ENCODE measurements at regions not wholly inside any gene's neighbourhood (a gene's known extent, or its start where the extent isn't known, plus 50 kb on each side); places are given as distances from the start of the nearest gene placed in this dataset.

DNA sequence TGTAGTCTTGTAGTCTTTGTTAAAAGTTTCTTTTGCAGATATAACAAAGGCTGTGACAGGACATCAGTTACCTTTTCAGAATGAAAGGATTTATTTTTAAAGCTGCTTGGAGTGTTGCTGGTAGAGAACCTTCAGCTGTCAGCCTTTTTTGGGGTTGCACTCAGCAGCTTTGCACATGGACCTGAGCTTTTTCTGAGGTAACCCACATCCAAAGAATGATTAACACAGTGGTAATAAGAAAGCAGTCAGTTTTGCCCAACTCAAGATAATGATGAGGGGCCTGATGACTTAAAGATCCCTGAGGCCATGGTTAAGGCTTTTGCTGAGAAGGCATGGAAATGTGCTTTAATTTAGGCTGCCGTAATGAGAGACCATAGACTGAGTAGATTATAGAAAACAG lies 1042.7 kb downstream of the PLOD2 start:
- TF ChIP-seq, protein P1, sequence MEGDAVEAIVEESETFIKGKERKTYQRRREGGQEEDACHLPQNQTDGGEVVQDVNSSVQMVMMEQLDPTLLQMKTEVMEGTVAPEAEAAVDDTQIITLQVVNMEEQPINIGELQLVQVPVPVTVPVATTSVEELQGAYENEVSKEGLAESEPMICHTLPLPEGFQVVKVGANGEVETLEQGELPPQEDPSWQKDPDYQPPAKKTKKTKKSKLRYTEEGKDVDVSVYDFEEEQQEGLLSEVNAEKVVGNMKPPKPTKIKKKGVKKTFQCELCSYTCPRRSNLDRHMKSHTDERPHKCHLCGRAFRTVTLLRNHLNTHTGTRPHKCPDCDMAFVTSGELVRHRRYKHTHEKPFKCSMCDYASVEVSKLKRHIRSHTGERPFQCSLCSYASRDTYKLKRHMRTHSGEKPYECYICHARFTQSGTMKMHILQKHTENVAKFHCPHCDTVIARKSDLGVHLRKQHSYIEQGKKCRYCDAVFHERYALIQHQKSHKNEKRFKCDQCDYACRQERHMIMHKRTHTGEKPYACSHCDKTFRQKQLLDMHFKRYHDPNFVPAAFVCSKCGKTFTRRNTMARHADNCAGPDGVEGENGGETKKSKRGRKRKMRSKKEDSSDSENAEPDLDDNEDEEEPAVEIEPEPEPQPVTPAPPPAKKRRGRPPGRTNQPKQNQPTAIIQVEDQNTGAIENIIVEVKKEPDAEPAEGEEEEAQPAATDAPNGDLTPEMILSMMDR (IDR thresholded peaks at IDR 0.05; ENCODE audit: low read depth, low read length, missing control alignments): no peak
- DNase-seq (ENCODE audit: extremely low read depth, low read depth): no peak
- H3K4me3 ChIP-seq (replicated peaks; ENCODE audit: low read depth, low read length): no peak overlapping the region

DNA sequence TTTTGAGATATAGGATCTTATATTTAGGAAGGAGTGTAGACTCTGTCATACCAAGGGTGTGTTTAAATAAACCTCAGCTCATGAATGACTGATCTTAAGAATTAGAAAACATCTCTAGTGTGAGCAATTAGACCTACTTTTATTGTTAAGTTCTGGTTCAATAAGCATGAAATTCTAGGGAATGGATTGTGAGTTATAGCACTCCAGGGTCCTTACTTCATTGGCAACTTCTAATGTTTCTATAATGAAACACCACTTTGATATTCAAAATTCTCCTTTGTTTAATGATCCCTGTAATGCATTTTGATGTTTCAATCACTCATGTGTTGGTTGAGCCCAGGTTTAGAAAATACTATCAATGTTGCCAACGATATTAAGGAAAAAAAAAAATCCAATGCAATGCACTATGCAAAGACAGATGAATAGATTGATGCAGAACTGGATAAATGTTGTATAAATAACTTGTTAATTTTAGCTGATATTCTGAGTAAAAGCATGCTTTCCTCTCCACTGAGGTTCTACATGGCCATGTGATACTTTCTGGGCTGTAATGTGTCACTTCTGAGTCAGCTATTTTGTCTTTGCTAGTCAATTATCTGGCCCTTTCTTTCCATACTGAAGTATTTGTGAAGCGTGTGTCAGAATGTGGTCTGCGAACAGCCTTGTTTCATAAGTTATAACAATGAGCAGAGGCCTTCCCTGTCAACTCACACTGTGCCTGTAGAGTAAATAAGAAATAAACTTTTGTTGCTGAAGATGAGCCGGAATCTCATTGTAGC lies 1035.9 kb downstream of the PLOD2 start:
- DNase-seq (ENCODE audit: extremely low read depth, low read depth): no peak
- TF ChIP-seq, protein P1 (IDR thresholded peaks at IDR 0.05; ENCODE audit: low read depth, low read length, missing control alignments): no peak
- H3K4me3 ChIP-seq (replicated peaks; ENCODE audit: low read depth, low read length): no peak overlapping the region

DNA sequence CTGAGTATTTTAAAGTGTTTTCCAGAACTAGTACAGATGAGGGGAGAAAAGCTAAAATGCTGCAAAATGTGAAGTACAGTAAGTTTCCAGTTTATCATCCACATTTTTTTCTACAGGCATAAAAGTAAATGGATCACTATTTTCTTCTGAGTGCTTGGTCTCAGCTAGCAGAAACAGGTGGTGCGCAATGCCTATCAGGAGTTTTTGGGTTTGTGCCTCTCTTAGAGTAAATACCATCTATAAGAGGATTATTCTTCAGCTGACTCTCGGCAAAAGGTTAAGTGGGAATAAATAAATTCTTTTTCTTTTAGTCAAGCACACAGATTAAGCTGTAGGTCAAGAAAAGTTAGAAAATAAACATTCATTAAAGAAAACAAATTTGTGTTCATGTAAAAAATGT lies 1027.7 kb downstream of the PLOD2 start:
- no peak for DNase-seq (ENCODE audit: extremely low read depth, low read depth)
- H3K4me3 ChIP-seq (replicated peaks; ENCODE audit: low read depth, low read length): no peak overlapping the region
- TF ChIP-seq, protein P1 (IDR thresholded peaks at IDR 0.05; ENCODE audit: low read depth, low read length, missing control alignments): no peak

DNA sequence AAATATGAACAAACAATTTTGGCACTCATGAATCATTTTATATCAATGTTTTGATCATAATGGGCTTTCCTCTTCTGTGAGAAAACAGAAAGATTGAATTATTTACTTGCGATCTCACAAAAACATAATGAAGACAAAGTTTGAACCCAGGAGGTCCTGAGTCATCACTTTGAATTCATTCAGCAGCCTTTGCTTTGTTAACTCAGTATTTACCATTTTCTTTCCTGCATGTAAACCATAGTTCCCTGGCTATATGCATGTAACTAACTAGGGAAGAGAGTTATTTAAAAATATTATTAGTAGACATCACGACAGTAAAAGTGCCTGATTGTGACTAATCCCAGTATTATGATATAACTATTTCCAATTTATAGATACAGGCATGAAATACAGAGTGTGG lies 1026.2 kb downstream of the PLOD2 start:
- no peak overlapping the region for H3K4me3 ChIP-seq (replicated peaks; ENCODE audit: low read depth, low read length)
- DNase-seq (ENCODE audit: extremely low read depth, low read depth): no peak
- TF ChIP-seq, protein P1 (IDR thresholded peaks at IDR 0.05; ENCODE audit: low read depth, low read length, missing control alignments): no peak

DNA sequence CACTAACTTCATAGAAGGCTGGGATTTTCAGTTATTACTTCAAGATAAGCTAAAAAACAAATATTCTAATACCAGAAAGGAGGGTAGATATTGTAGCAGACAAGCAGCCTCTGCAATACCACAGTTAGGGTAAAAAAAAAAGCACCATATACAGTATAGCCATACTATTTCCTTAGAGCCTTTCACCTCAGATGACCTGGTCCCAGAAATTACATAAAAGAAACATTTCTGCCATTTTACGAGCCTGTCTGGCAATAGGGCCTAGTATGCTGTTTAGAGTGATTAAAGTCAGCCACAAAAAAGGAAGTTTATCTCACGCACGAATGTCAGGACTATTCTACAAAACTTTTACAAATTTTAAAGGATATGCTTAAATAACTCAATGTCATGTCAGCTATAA lies 1016.6 kb downstream of the PLOD2 start:
- H3K4me3 ChIP-seq (replicated peaks; ENCODE audit: low read depth, low read length): no peak overlapping the region
- DNase-seq (ENCODE audit: extremely low read depth, low read depth): no peak
- TF ChIP-seq, protein P1 (IDR thresholded peaks at IDR 0.05; ENCODE audit: low read depth, low read length, missing control alignments): no peak

DNA sequence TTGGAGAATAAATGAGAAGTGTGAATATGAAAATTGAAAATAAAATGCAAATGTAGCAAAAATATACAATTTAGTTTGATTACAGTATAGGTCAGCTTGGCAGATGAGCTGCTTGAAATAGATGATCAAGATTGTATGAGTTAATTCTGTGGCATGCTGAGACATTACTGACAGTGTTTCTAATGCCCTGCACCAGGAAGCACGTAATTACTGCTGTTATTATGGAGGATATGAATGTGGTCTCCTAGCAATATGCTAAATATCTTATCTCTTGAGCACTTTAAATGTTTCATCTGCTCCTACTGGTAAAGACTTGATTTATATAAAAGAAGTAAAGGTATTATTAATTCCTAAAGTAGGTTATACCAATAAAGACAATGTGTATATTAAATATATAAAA lies 1015.5 kb downstream of the PLOD2 start:
- H3K4me3 ChIP-seq (replicated peaks; ENCODE audit: low read depth, low read length): no peak overlapping the region
- TF ChIP-seq, protein P1 (IDR thresholded peaks at IDR 0.05; ENCODE audit: low read depth, low read length, missing control alignments): no peak
- DNase-seq (ENCODE audit: extremely low read depth, low read depth): no peak

DNA sequence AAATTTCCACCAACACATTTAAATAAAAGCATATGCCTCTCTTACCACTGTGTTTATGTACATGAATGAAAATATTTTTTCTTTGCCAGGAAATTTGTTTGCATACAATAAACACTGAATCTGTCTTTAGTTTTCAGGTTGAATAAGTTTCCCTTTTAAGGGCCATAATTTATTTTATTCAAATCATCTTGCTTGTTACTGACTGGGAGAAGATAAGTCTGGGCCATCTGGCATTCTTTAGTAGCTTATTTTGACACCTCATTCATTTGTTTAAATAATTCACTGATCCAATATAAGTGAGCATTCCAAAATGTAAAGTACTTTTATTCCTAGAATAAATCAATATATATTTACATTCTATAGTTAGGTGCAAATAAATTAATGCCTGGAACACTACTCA lies 1001.3 kb downstream of the PLOD2 start:
- TF ChIP-seq, protein P1 (IDR thresholded peaks at IDR 0.05; ENCODE audit: low read depth, low read length, missing control alignments): no peak
- DNase-seq (ENCODE audit: extremely low read depth, low read depth): no peak
- no peak overlapping the region for H3K4me3 ChIP-seq (replicated peaks; ENCODE audit: low read depth, low read length)
